H1 (cell line): ENCODE measurements at regions not wholly inside any gene's neighbourhood (a gene's known extent, or its start where the extent isn't known, plus 50 kb on each side); places are given as distances from the start of the nearest gene placed in this dataset.

Source experiments
- BCL11A ChIP-seq, 2 experiments: IDR thresholded peaks; one replicate each; pipeline ENCODE4 v1.6.1; 2011; ENCODE audit warnings: low read depth in 2 of 2, low read length in 2 of 2, mild to moderate bottlenecking in 2 of 2
- JUND ChIP-seq: IDR thresholded peaks from 2 replicates; pipeline ENCODE4 v1.6.1; 2011; ENCODE audit warnings: mild to moderate bottlenecking, improper control_type of control experiment, low read length
- SUZ12 ChIP-seq: fragments of 200-600 bp; sonication (generic); IDR thresholded peaks from 2 replicates; pipeline ENCODE4 v1.6.1; 2012; ENCODE audit warnings: mild to moderate bottlenecking, inconsistent platforms, low read length, moderate library complexity, mixed read lengths

- no peak for TF ChIP-seq SUZ12
- TF ChIP-seq BCL11A (IDR thresholded peaks at IDR 0.05; ENCODE audit: low read depth in 2 of 2, low read length in 2 of 2), result no peak
- TF ChIP-seq JUND, result no peak
- TF ChIP-seq, all 59 proteins: peak for 0
These were observed 202.4 kb upstream of the ZSWIM2 start (continued) for GRCh38 chr2:187051350-187051749.
